Muscle layer of duodenum (tissue), 2 donors: ENCODE measurements at regions not wholly inside any gene's neighbourhood (a gene's known extent, or its start where the extent isn't known, plus 50 kb on each side); places are given as distances from the start of the nearest gene placed in this dataset.

ENCODE experiments used
- H3K27ac ChIP-seq: one replicate; pipeline ENCODE4 v1.7.0; 2013; ENCODE audit warnings: mild to moderate bottlenecking, low read length
- H3K27me3 ChIP-seq: one replicate; pipeline ENCODE4 v1.7.0; 2013; ENCODE audit warnings: low read depth, mild to moderate bottlenecking, control low read depth, low read length
- H3K36me3 ChIP-seq, 2 donors: one replicate each; pipeline ENCODE4 v1.7.0; 2013; ENCODE audit warnings: low read length in 2 of 2, control low read depth in 1 of 2, mild to moderate bottlenecking in 1 of 2; ENCODE audit not compliant: insufficient read depth in 2 of 2, control insufficient read depth in 1 of 2
- H3K4me1 ChIP-seq, 2 donors: one replicate each; pipeline ENCODE4 v1.7.0; 2013; ENCODE audit warnings: low read length in 2 of 2, mild to moderate bottlenecking in 2 of 2, control low read depth in 1 of 2, moderate library complexity in 1 of 2; ENCODE audit not compliant: insufficient read depth in 2 of 2, control insufficient read depth in 1 of 2
- H3K4me3 ChIP-seq, 2 donors: one replicate each; pipeline ENCODE4 v1.7.0; 2013; ENCODE audit warnings: low read length in 2 of 2, low read depth in 1 of 2, mild to moderate bottlenecking in 1 of 2
- H3K9me3 ChIP-seq, 2 donors: one replicate each; pipeline ENCODE4 v1.7.0; 2013; ENCODE audit warnings: low read length in 2 of 2, control low read depth in 1 of 2, mild to moderate bottlenecking in 1 of 2; ENCODE audit not compliant: control insufficient read depth in 1 of 2
- donor health status: healthy.

DNA sequence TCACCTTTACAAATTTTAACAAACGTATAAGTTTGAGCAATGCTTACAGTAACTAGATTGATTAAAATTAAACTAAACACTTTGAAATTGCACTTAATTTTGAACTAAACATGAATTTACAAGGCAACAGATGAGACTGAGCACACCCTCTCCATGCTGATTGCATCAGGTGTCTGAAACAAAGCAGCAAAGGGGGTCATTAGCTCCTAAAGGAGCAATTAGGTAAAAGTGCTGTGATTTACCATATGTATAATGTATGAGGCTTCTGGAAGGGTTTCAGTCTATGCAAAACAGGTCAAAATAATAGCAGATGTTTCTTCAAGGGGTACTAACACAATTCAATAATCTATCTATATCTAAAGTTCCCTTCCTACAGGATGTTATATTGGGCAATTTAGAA is 98.8 kb upstream of the LMNTD1 start:
- Histone ChIP-seq H3K27me3 (no peaks in the 10 kb centered on the region), H3K27ac (no peak overlapping the region), H3K9me3 (no peaks in the 10 kb centered on the region), H3K4me3 (no peak overlapping the region), H3K36me3 (no peaks in the 10 kb centered on the region), H3K4me1 (no peaks in the 10 kb centered on the region)

DNA sequence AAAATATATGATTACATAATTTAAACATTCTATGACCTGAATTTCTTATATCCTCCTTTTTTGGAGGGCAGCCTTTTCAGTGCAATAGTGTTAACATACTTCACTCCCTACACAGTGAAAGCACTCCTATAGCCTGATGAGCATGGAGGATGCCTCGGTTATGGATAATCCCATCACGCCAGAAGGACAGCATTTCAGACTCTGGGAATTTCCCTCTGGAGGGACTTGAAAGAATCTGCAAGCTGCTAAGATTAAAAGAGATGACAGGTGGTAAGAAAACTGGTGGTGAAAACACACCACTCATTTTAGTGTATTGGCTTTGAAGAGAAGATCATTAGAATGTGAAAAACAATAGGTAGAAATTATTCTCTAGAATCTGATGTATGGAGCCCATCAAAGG is 99.3 kb upstream of the LMNTD1 start:
- Histone ChIP-seq H3K4me1 (no peaks in the 10 kb centered on the region), H3K36me3 (no peaks in the 10 kb centered on the region), H3K27me3 (no peaks in the 10 kb centered on the region), H3K4me3 (no peak overlapping the region), H3K27ac (no peak overlapping the region), H3K9me3 (no peaks in the 10 kb centered on the region)

DNA sequence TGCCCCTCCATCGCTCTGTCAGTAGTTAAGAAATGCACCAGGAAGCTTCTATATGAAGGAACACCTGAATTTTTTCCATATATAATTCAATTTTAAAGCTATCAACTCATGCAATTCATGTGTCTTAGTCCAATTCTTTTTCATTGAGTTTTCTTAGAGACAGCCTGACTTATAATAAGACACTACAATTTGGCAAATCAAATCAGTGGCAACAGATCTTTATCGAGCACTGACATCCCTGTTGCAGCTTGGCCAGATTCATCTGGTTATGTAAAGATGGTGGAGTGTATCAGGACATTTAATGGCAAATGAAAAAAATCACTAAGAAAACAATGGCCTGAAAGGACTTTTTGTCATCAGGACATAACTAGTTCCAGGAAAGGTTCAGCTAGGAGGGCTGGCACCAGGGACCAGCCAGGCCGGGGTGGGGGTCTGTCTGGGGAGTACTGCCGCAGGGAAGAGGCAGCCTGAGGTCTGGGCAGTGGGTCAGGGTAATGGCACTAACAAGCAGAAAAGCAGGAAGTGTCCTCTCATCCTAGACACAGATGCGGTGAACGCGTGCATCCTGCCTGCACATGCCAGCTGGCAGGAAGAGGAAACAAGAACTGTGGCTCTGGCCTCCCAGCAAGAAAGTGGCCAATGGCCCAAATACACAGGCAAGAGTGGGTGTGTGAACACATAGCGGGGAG is 100.5 kb upstream of the LMNTD1 start:
- H3K9me3 ChIP-seq: no peaks in the 10 kb centered on the region
- H3K27me3 ChIP-seq: no peaks in the 10 kb centered on the region
- no peaks in the 10 kb centered on the region for H3K4me1 ChIP-seq
- no peak overlapping the region for H3K4me3 ChIP-seq
- no peak overlapping the region for H3K27ac ChIP-seq
- no peaks in the 10 kb centered on the region for H3K36me3 ChIP-seq

DNA sequence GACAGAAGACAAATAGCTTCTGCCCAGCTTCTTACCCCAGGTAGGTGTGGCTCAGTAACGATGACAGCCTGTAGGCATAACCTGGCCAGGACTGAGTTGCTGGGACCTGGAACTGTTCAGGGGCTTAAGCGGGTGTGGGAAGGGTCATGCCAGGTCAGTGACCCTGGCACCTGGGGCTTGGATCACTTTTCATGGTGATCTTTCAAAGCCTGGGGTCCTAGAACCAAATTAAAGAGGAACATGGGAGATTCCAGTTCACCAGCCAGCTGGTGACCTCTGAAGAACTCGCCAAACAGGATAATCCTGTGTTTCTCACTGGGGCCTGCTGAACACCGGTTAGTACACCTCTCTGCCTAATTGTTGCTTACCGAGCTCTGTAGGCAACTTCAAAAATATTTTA is 102.6 kb upstream of the LMNTD1 start:
- no peaks in the 10 kb centered on the region for H3K4me1 ChIP-seq
- H3K4me3 ChIP-seq: no peak overlapping the region
- no peaks in the 10 kb centered on the region for H3K36me3 ChIP-seq
- H3K27me3 ChIP-seq: no peaks in the 10 kb centered on the region
- H3K9me3 ChIP-seq: no peaks in the 10 kb centered on the region
- H3K27ac ChIP-seq: no peak overlapping the region

DNA sequence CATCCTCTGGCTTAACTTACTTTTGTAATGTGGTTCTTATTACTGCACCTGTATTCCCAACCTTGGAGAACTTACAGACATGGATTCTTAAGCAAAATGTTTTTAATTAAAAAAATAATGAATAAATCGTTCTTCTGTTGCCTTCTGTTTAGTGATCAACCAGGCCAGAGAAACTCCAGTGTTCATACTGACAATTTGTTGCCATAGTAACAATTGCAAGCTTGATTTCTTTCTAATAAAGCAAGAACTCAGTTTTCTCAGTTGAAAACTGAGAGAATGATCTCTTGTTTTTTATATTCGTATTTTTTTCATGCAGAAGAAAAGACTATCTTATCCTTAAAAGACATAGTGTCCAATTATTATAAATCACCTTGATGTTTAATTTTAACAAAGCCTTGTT is 106.5 kb upstream of the LMNTD1 start:
- H3K36me3 ChIP-seq: no peaks in the 10 kb centered on the region
- H3K27ac ChIP-seq: no peak overlapping the region
- peaks cover 0 to 2% of the 10 kb centered on the region in 2 donors for H3K9me3 ChIP-seq
- H3K4me3 ChIP-seq: no peak overlapping the region
- H3K4me1 ChIP-seq: no peaks in the 10 kb centered on the region
- no peaks in the 10 kb centered on the region for H3K27me3 ChIP-seq

DNA sequence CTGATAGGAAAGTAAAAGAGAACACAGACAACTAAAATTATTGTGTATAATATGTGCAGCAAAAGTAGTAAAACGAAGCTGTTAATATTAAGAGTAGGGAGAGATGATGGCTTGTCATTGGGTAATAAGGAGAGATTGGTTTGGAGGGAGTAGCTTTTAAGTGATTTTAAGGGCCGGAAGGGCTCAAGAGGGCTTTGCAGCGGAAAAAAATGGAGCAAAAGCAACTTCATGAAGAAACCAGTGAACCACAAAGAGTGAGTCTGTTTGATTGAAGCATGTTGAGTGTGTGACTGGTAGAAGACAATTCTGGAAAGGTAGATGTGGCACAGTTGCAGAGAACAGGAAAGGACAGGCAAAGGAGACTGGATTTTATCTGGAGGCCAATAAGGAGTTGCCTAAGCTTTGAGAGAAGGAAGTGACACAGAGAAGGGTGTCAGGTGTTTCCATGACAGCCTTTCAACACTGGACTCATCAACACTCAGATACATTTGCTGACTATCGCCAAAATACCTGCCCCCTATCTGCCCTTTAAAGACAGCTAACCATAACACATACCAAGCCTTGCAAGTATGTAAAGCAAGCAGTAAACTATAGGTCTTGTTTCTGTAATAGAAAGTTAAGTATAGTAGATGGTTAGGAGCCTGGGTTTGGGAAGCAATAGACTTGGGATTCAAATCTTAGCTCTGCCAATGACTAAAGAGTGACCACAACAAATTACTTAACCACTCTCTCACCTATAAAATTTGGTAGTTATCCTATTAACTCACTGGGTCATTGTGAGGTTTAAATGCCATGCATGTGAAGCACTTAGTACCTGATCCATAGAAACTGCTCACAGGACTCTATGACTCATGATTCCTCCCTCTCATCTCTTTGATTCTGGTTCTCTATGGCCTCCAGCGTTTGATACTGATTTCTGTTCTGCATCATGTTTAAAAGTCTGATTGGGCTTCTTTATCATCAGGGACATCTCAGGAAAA is 117.3 kb upstream of the LMNTD1 start:
- Histone ChIP-seq H3K9me3 (no peaks in the 10 kb centered on the region), H3K27me3 (no peaks in the 10 kb centered on the region), H3K4me1 (no peaks in the 10 kb centered on the region), H3K36me3 (no peaks in the 10 kb centered on the region), H3K27ac (no peak overlapping the region), H3K4me3 (no peak overlapping the region)

DNA sequence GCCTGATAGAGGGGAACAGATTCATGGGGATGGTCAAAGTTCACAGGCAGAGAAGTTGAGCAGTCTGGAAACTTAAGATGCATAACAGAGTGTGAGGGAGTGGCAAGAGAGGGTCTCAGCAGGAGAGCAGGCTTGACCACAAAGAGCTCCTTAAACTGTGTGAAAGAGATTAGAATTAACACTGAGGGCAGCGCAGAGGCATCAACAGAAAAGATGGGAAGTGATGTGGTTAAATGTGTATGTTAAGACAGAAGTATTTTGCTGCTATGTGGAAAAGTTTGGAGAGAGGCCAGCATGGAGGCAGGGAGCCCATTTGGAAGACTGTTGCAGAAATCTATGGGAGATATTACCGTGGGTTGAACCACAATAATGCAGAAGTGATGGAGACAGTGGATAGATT is 122.7 kb upstream of the LMNTD1 start:
- H3K36me3 ChIP-seq: no peaks in the 10 kb centered on the region
- no peaks in the 10 kb centered on the region for H3K27me3 ChIP-seq
- H3K27ac ChIP-seq: no peak overlapping the region
- H3K4me3 ChIP-seq: no peak overlapping the region
- no peaks in the 10 kb centered on the region for H3K9me3 ChIP-seq
- no peaks in the 10 kb centered on the region for H3K4me1 ChIP-seq

DNA sequence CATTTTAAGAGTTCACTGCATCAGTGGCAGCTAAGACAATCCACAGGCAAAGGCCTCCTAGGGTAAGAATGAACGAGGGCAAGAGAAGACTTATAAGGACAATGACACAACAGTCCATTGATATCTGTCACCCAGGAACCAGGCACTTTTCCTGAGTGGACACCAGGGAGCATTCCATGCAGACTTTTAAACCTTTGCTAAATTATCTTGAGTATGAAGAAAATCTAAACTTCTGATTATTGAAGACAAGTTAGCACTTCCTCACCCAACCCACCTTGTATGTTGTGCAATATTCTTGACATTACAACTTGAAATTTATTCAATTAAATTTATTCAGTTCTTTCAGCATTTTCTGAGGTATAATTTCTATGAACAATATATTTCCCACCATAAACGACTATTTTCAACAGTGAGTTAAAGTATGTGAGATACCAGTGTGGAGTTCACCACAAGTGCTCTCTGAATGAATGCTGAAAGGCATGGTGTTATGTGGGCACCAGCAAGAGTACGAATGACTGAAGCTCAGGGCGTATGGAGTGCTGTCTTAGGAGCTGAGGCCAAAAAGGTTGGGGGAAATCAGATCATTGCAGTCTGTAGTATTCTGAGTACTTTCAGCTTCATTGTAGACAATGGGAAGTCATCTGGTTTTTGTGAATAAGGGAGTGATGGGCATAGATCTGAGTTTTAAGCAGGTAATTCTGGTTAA is 124.3 kb upstream of the LMNTD1 start:
- Histone ChIP-seq H3K36me3 (no peaks in the 10 kb centered on the region), H3K27ac (no peak overlapping the region), H3K4me1 (no peaks in the 10 kb centered on the region), H3K9me3 (no peaks in the 10 kb centered on the region), H3K4me3 (no peak overlapping the region), H3K27me3 (no peaks in the 10 kb centered on the region)

DNA sequence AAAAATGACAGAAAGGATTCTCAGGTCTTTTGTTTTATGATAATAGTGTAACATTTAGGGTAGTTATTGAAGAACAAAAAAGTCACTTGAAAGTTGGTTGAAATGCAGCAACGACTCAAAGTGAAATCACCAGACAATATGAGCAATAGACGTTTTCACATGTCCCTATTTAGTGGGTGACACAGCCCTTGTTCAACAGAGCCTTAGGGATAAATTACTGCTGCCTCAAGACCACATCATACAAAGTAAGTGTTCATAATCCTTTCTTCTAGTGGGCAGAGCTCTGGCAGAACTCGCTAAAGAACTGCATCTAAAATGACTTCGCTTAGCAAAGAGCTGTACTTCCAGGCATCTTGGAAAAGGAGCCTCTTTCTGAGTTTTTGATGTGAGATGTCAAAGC is 128.5 kb upstream of the LMNTD1 start:
- no peak overlapping the region for H3K4me3 ChIP-seq

DNA sequence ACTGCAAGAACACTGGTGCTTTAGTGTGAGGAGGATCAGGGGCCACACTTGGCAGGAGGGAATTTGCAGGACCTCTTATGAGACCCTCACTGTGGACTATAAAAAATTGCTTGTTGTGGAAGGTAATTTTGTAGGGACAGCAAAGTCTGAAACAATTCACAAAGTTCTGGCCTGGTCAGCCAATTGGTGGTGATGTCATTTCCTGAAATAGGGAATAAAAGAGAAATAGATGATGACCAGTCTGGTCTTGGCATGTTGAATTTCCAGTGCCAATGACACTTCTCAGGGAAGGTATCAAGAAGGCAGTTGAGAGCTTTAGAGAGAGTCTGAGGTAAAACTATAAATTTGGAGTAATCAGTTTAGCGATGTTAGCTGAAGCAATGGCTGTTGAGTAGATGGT is 129.3 kb upstream of the LMNTD1 start:
- no peaks in the 10 kb centered on the region for H3K9me3 ChIP-seq
- H3K4me1 ChIP-seq: no peaks in the 10 kb centered on the region
- no peak overlapping the region for H3K4me3 ChIP-seq
- no peak overlapping the region for H3K27ac ChIP-seq
- H3K36me3 ChIP-seq: no peaks in the 10 kb centered on the region
- no peaks in the 10 kb centered on the region for H3K27me3 ChIP-seq

More for the DNA sequence above, 128.5 kb upstream of the LMNTD1 start:
- Histone ChIP-seq H3K27me3 (no peaks in the 10 kb centered on the region), H3K9me3 (no peaks in the 10 kb centered on the region), H3K4me1 (no peaks in the 10 kb centered on the region), H3K27ac (no peak overlapping the region), H3K36me3 (no peaks in the 10 kb centered on the region)

DNA sequence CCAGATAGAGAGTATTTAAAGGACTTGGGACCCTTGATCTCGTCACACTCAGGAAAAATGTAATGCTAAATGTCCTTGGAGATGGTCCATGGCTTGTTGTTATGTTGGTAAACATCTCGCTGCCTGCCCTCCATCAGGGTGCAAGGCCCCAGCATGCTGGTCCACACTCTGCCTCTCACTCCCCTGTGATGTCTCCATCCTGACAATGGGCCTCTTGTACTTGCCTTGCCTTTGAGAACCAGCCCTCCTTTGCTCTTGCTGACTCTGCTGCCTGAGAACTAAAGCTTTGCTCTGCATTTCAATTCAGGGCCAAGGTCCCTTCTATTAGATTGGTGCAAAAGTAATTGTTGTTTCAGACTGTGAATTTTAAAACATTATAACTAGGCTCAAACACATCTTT is 131.0 kb upstream of the LMNTD1 start:
- H3K36me3 ChIP-seq: no peaks in the 10 kb centered on the region
- H3K27ac ChIP-seq: no peak overlapping the region
- no peaks in the 10 kb centered on the region for H3K9me3 ChIP-seq
- H3K4me3 ChIP-seq: no peak overlapping the region
- no peaks in the 10 kb centered on the region for H3K4me1 ChIP-seq
- H3K27me3 ChIP-seq: no peaks in the 10 kb centered on the region
